ENCODE measurements at regions not wholly inside any gene's neighbourhood (a gene's known extent, or its start where the extent isn't known, plus 50 kb on each side); places are given as distances from the start of the nearest gene placed in this dataset.

GRCh38 chr1:194062526-194062925, 876.1 kb upstream of the B3GALT2 start:
- BruUV-seq (replicated peaks): no TSS peak
- CTCF ChIA-PET (ENCODE audit: low intra/inter-chr PET ratio): no interaction called here
- in situ Hi-C loops (cut with MboI): no loop called here

More at GRCh38 chr1:194062526-194062925, 876.1 kb upstream of the B3GALT2 start:
- TF ChIP-seq ZNF41 (CRISPR knock-in tag; conservative IDR thresholded peaks at IDR 0.05) (no peak), ZNF24 (IDR thresholded peaks at IDR 0.05) (no peak), HNRNPUL1 (IDR thresholded peaks at IDR 0.05; ENCODE audit: low read length) (no peak), NR2C1 (IDR thresholded peaks at IDR 0.05) (no peak), NR2C1 (tag; IDR thresholded peaks at IDR 0.05) (no peak), MCM3 (IDR thresholded peaks at IDR 0.05) (no peak), HOMEZ (CRISPR knock-in tag; IDR thresholded peaks at IDR 0.05) (no peak), ZNF165 (CRISPR knock-in tag; IDR thresholded peaks at IDR 0.05; ENCODE audit: borderline replicate concordance) (no peak)
- Histone ChIP-seq H3K79me2 (ENCODE audit: control insufficient read depth, insufficient read depth, low read length) (no peaks in the 10 kb centered on the region), H3K36me3 (ENCODE audit: control insufficient read depth, insufficient read depth, low read length) (no peaks in the 10 kb centered on the region), H3K27me3 (ENCODE audit: control insufficient read depth in 2 of 2, insufficient read depth in 2 of 2, low read length in 2 of 2) (no peaks in the 10 kb centered on the region), H3K4me1 (replicated peaks in 1 of 2; ENCODE audit: control insufficient read depth in 2 of 2, insufficient read depth in 2 of 2, low read length in 2 of 2) (no peaks in the 10 kb centered on the region), H2AFZ (ENCODE audit: low read depth, low read length) (no peak overlapping the region), H3K27ac (ENCODE audit: extremely low read depth, low read depth, low read length) (no peak overlapping the region), H3K9me1 (ENCODE audit: control insufficient read depth, insufficient read depth, low read length) (no peaks in the 10 kb centered on the region), H3K4me3 (no peak overlapping the region), H3K9me3 (replicated peaks; ENCODE audit: control insufficient read depth, insufficient read depth, low read depth, low read length) (0 out of 2 replicates have a peak, but pooled peaks cover 3% of the 10 kb centered on the region), H3K9ac (ENCODE audit: insufficient read depth in 1 of 2, low read depth in 2 of 2, low read length in 2 of 2) (no peak overlapping the region), H4K20me1 (replicated peaks; ENCODE audit: control insufficient read depth, insufficient read depth, low read length) (no peaks in the 10 kb centered on the region), H3K4me2 (ENCODE audit: insufficient read depth, low read length) (no peak overlapping the region)
- ATAC-seq (no peak), DNase-seq (ENCODE audit: extremely low read depth in 1 of 4, low spot score in 3 of 4) (no peak), FAIRE-seq (no peak)
- whole genome bisulfite sequencing (ENCODE audit: insufficient coverage, low coverage, missing lambda C conversion rate): 0% methylated on average over 1 of the region's 1 CpG
- intact Hi-C loops (cut with micrococcal nuclease): no loop called here
- POLR2A ChIA-PET: no interaction called here

Data from K562 (cell line).